OCI-LY1 (cell line): ENCODE measurements at regions not wholly inside any gene's neighbourhood (a gene's known extent, or its start where the extent isn't known, plus 50 kb on each side); places are given as distances from the start of the nearest gene placed in this dataset.

Experiments used
- H2AFZ ChIP-seq: fragments of 200-600 bp; sonication (generic), shearing (Covaris generic); 2 replicates; pipeline ENCODE4 v1.6.0; 2014; ENCODE audit warnings: antibody characterized with exemption, mild to moderate bottlenecking, low read length
- H3F3A ChIP-seq: fragments of 200-600 bp; sonication (generic), shearing (Covaris generic); 2 replicates; pipeline ENCODE4 v1.6.0; 2014; ENCODE audit warnings: mild to moderate bottlenecking, antibody characterized with exemption, low read length, moderate library complexity; ENCODE audit not compliant: insufficient read depth
- H3K27ac ChIP-seq: fragments of 200-600 bp; sonication (generic); 2 replicates; pipeline ENCODE4 v1.5.1; 2014; ENCODE audit warnings: low read length, mixed run types, mild to moderate bottlenecking, low read depth; ENCODE audit not compliant: poor library complexity, severe bottlenecking
- H3K27me3 ChIP-seq: fragments of 200-600 bp; sonication (generic); 2 replicates; pipeline ENCODE4 v1.6.0; 2014; ENCODE audit warnings: antibody characterized with exemption, mild to moderate bottlenecking, low read length, moderate library complexity; ENCODE audit not compliant: insufficient read depth
- H3K36me3 ChIP-seq: fragments of 200-600 bp; sonication (generic); 2 replicates; pipeline ENCODE4 v1.6.1; 2014; ENCODE audit warnings: mild to moderate bottlenecking, antibody characterized with exemption, low read length, moderate library complexity, mixed read lengths; ENCODE audit not compliant: insufficient read depth
- H3K4me1 ChIP-seq: fragments of 200-600 bp; sonication (generic); 2 replicates; pipeline ENCODE4 v1.5.1; 2014; ENCODE audit warnings: mild to moderate bottlenecking, low read length, moderate library complexity; ENCODE audit not compliant: insufficient read depth, severe bottlenecking
- H3K4me2 ChIP-seq: fragments of 200-600 bp; sonication (generic), shearing (Covaris generic); 2 replicates; pipeline ENCODE4 v1.6.1; 2014; ENCODE audit warnings: low read length
- H3K4me3 ChIP-seq: fragments of 200-600 bp; sonication (generic); 2 replicates; pipeline ENCODE4 v1.5.1; 2014; ENCODE audit warnings: low read length, low read depth, mild to moderate bottlenecking, mixed read lengths; ENCODE audit not compliant: poor library complexity, severe bottlenecking
- H3K79me2 ChIP-seq: fragments of 200-600 bp; shearing (Covaris generic); 2 replicates; pipeline ENCODE4 v1.6.1; 2016; ENCODE audit warnings: mixed run types, low read length, mixed read lengths; ENCODE audit not compliant: insufficient read depth
- H3K9ac ChIP-seq: fragments of 200-600 bp; sonication (generic), shearing (Covaris generic); 2 replicates; pipeline ENCODE4 v1.6.1; 2014; ENCODE audit warnings: mild to moderate bottlenecking, low read length, mixed read lengths
- H3K9me2 ChIP-seq: fragments of 200-600 bp; sonication (generic), shearing (Covaris generic); 2 replicates; pipeline ENCODE4 v1.6.1; 2014; ENCODE audit warnings: low read depth, mild to moderate bottlenecking, low read length, mixed read lengths
- H3K9me3 ChIP-seq: fragments of 200-600 bp; shearing (Covaris generic); 2 replicates; pipeline ENCODE4 v1.6.1; 2014; ENCODE audit warnings: low read length, mixed read lengths
- H4K20me1 ChIP-seq: fragments of 200-600 bp; sonication (generic), shearing (Covaris generic); 2 replicates; pipeline ENCODE4 v1.6.0; 2016; ENCODE audit warnings: mild to moderate bottlenecking, low read length; ENCODE audit not compliant: insufficient read depth
- EZH2 ChIP-seq: fragments of 200-600 bp; sonication (generic), shearing (Covaris generic); IDR thresholded peaks from 2 replicates; pipeline ENCODE4 v1.8.0; 2017; ENCODE audit warnings: borderline replicate concordance, mixed run types, mild to moderate bottlenecking, antibody characterized with exemption, low read length, moderate library complexity, mixed read lengths
- TF ChIP-seq, protein P1 (sequence below): fragments of 200-600 bp; sonication (generic), shearing (Covaris generic); IDR thresholded peaks from 2 replicates; pipeline ENCODE4 v1.5.1; 2017; ENCODE audit warnings: mild to moderate bottlenecking, antibody characterized with exemption, low read length, moderate library complexity, mixed read lengths

DNA sequence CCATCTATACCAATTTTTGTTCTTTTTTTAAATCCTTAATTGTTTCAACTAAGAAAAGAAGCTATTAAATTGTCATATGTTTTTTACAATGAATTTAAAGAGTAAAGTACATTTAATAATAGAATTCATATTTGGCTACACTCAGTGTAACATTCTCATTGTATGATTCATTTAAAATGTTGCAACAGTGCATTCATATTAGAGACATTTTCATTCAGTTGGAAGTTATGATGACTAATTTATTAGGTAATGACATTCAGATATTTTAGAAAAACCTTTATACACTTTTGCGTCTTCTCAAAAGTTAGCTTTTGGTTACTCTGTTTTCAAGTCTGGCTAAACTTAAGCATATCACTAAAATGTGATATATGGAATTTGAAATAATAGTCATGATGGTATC is 887.5 kb upstream of the NRXN1 start:
- Histone ChIP-seq H3K27me3 (no peaks in the 10 kb centered on the region), H3K36me3 (no peaks in the 10 kb centered on the region), H3K4me3 (no peak overlapping the region), H3K79me2 (no peaks in the 10 kb centered on the region), H3K9me2 (no peaks in the 10 kb centered on the region), H3F3A (no peaks in the 10 kb centered on the region), H3K4me2 (no peak overlapping the region), H2AFZ (no peak overlapping the region), H4K20me1 (no peaks in the 10 kb centered on the region), H3K9ac (no peak overlapping the region), H3K4me1 (no peaks in the 10 kb centered on the region), H3K9me3 (no peaks in the 10 kb centered on the region), H3K27ac (no peak overlapping the region)
- TF ChIP-seq, protein P1, sequence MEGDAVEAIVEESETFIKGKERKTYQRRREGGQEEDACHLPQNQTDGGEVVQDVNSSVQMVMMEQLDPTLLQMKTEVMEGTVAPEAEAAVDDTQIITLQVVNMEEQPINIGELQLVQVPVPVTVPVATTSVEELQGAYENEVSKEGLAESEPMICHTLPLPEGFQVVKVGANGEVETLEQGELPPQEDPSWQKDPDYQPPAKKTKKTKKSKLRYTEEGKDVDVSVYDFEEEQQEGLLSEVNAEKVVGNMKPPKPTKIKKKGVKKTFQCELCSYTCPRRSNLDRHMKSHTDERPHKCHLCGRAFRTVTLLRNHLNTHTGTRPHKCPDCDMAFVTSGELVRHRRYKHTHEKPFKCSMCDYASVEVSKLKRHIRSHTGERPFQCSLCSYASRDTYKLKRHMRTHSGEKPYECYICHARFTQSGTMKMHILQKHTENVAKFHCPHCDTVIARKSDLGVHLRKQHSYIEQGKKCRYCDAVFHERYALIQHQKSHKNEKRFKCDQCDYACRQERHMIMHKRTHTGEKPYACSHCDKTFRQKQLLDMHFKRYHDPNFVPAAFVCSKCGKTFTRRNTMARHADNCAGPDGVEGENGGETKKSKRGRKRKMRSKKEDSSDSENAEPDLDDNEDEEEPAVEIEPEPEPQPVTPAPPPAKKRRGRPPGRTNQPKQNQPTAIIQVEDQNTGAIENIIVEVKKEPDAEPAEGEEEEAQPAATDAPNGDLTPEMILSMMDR = no peak
- no peak for TF ChIP-seq EZH2

DNA sequence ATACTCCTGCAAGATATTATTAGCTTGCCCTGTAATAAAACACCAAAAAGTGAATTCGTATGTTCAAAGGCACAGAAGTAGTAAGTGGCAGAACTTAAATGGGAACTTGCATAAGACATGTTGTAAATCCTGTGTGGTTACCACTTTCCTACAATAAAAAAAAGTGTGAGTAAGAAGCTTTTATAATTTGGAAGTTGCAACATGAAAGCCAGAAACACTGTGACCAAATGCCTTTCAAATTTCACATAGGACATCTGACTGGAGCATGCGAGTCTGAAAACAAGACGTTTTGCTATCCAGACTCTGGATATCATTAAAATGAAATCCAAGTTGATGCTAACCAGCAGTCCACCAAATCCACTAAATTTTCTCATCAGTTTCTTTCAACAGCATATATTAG is 886.2 kb upstream of the NRXN1 start:
- H2AFZ ChIP-seq = no peak overlapping the region
- H3K9ac ChIP-seq = no peak overlapping the region
- H4K20me1 ChIP-seq = no peaks in the 10 kb centered on the region
- no peak overlapping the region for H3K4me3 ChIP-seq
- H3K4me1 ChIP-seq = no peaks in the 10 kb centered on the region
- H3K4me2 ChIP-seq = no peak overlapping the region
- no peaks in the 10 kb centered on the region for H3K79me2 ChIP-seq
- H3K36me3 ChIP-seq = no peaks in the 10 kb centered on the region
- H3K27ac ChIP-seq = no peak overlapping the region
- TF ChIP-seq, protein P1 = no peak
- TF ChIP-seq EZH2 = no peak
- no peaks in the 10 kb centered on the region for H3K9me3 ChIP-seq
- no peaks in the 10 kb centered on the region for H3K9me2 ChIP-seq
- no peaks in the 10 kb centered on the region for H3K27me3 ChIP-seq
- H3F3A ChIP-seq = no peaks in the 10 kb centered on the region

DNA sequence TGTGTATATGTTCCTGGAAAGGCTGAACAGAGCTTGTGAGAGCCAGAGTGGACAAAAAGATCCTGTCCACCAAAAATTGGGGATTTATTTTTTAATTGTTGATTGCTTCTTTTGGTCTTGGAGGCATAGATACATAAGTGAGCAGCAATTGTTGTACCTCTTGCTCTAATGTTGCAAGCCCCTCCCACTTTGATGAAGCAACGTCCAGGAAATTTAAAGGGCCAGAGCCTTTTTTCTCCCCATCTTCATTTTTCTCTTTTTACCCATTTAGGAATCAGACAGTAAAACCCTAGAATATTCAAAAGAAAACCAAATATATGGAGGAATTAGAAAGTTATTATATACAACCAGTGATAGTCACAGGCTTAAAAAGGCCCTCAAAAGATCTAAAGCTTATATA is 871.8 kb upstream of the NRXN1 start:
- TF ChIP-seq, protein P1 = no peak
- no peak for TF ChIP-seq EZH2
- Histone ChIP-seq H3K4me3 (no peak overlapping the region), H3K4me1 (no peaks in the 10 kb centered on the region), H3K79me2 (no peaks in the 10 kb centered on the region), H3K9me2 (no peaks in the 10 kb centered on the region), H3K36me3 (no peaks in the 10 kb centered on the region), H3K9me3 (no peaks in the 10 kb centered on the region), H3K27ac (no peak overlapping the region), H2AFZ (no peak overlapping the region), H4K20me1 (no peaks in the 10 kb centered on the region), H3K9ac (no peak overlapping the region), H3K27me3 (no peaks in the 10 kb centered on the region), H3K4me2 (no peak overlapping the region), H3F3A (no peaks in the 10 kb centered on the region)
